ENCODE measurements at regions not wholly inside any gene's neighbourhood (a gene's known extent, or its start where the extent isn't known, plus 50 kb on each side); places are given as distances from the start of the nearest gene placed in this dataset.
A peak's percentile ranks its signal among the peaks of the same experiment; 100 is the strongest.

- H3K4me3 ChIP-seq (replicated peaks; ENCODE audit: low read depth, low read length) = no peak overlapping the region
- DNase-seq (ENCODE audit: low read depth) = no peak
- TF ChIP-seq CTCF (IDR thresholded peaks at IDR 0.05; ENCODE audit: low read length, missing control alignments) = no peak
These were observed 288.1 kb upstream of the GPC6 start for GRCh38 chr13:92938486-92939020.

- TF ChIP-seq CTCF (IDR thresholded peaks at IDR 0.05; ENCODE audit: low read length, missing control alignments) = no peak
These were observed 285.4 kb upstream of the GPC6 start for GRCh38 chr13:92941167-92941566.

GRCh38 chr13:92947770-92948434, 278.7 kb upstream of the GPC6 start:
- TF ChIP-seq CTCF (IDR thresholded peaks at IDR 0.05; ENCODE audit: low read length, missing control alignments) = no peak
- DNase-seq (ENCODE audit: low read depth) = no peak

More at GRCh38 chr13:92941167-92941566, 285.4 kb upstream of the GPC6 start:
- no peak for DNase-seq (ENCODE audit: low read depth)
- H3K4me3 ChIP-seq (replicated peaks; ENCODE audit: low read depth, low read length) = no peak overlapping the region

GRCh38 chr13:92950771-92951170, 275.8 kb upstream of the GPC6 start:
- TF ChIP-seq CTCF (IDR thresholded peaks at IDR 0.05; ENCODE audit: low read length, missing control alignments) = no peak
- no peak overlapping the region for H3K4me3 ChIP-seq (replicated peaks; ENCODE audit: low read depth, low read length)
- DNase-seq (ENCODE audit: low read depth) = no peak

More at GRCh38 chr13:92947770-92948434, 278.7 kb upstream of the GPC6 start:
- no peak overlapping the region for H3K4me3 ChIP-seq (replicated peaks; ENCODE audit: low read depth, low read length)

- no peak for TF ChIP-seq CTCF (IDR thresholded peaks at IDR 0.05; ENCODE audit: low read length, missing control alignments)
- no peak overlapping the region for H3K4me3 ChIP-seq (replicated peaks; ENCODE audit: low read depth, low read length)
- peak; percentile 63 for DNase-seq (ENCODE audit: low read depth)
These were observed 275.2 kb upstream of the GPC6 start for GRCh38 chr13:92951273-92951890.

- H3K4me3 ChIP-seq (replicated peaks; ENCODE audit: low read depth, low read length) = no peak overlapping the region
- peak; percentile 83 for DNase-seq (ENCODE audit: low read depth)
- TF ChIP-seq CTCF (IDR thresholded peaks at IDR 0.05; ENCODE audit: low read length, missing control alignments) = no peak
These were observed 274.4 kb upstream of the GPC6 start for GRCh38 chr13:92952161-92952560.
